ENCODE measurements at regions not wholly inside any gene's neighbourhood (a gene's known extent, or its start where the extent isn't known, plus 50 kb on each side); places are given as distances from the start of the nearest gene placed in this dataset.

- no peak for DNase-seq
Measured at GRCh38 chr4:25580633-25581467, 74.8 kb upstream of the SLC34A2 start.

DNA sequence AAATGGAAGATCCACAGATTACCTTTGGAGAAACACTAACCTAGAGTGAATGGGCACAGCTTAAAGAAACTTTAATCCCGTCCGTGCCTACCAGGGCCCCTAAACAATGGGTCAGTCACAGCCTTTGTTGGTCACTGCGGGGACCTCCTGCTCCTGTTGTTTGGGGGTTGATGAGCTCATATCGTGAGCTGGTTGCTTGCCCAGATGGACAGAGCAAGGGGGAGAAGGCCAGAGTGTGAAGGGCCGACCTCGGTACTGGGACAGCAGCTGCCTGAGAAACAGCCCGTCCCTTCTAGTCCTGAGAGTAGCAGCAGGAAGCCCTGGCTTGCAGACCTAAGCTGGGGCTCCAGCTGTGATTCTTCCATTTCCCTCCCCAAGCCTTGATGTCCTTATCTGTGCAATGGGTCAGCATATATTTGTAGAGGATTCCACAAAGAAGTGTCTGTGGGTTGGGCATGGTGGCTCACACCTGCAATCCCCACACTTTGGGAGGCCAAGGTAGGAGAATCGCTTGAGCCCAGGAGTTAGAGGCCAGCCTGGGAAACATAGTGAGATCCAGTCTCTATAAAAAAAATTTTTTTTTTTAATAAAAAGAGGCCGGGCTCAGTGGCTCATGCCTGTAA is 69.6 kb upstream of the SLC34A2 start:
- no peak for DNase-seq

GRCh38 chr4:25588206-25588605 is 67.4 kb upstream of the SLC34A2 start:
- DNase-seq: no peak

DNA sequence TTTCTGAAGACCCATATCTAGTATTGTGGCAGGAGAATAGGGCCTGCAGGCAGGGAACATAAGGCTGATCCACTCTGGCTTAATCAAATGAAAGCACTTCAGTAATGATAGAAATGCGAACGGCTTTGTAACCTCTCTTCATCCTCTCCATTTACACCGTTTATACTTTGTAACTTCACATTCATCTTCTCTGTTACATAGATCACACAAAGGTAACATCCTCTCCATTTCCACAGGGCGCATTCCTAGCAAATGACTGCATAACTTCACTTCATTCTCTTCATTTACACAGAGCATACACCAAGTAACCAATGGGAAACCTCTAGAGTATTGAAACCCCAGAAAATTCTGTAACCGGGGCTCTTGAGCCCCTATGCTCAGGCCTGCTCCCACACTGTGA is 65.5 kb upstream of the SLC34A2 start:
- DNase-seq: no peak

- no peak for DNase-seq
Measured at GRCh38 chr4:25592736-25593135, 62.9 kb upstream of the SLC34A2 start.
